Activated effector memory CD4-positive, alpha-beta T cell treated with anti-CD3 and anti-CD28 coated beads, Interleukin-2, amount 50 U/mL, for 16 hours (primary cell): ENCODE measurements at regions not wholly inside any gene's neighbourhood (a gene's known extent, or its start where the extent isn't known, plus 50 kb on each side); places are given as distances from the start of the nearest gene placed in this dataset.
"Not testable (repeated sequence)": the region's sequence is repeated elsewhere in the genome, so short reads cannot be mapped to it uniquely, and the experiment has no call there.

Experiments
- DNase-seq: peaks from one replicate; pipeline ENCODE4 v3.0.0-alpha.2; 2020

- no peak for DNase-seq
These were observed 380.1 kb upstream of the GBE1 start for GRCh38 chr3:82141592-82141991.

- DNase-seq: no peak
These were observed 376.4 kb upstream of the GBE1 start for GRCh38 chr3:82137861-82138260.

DNA sequence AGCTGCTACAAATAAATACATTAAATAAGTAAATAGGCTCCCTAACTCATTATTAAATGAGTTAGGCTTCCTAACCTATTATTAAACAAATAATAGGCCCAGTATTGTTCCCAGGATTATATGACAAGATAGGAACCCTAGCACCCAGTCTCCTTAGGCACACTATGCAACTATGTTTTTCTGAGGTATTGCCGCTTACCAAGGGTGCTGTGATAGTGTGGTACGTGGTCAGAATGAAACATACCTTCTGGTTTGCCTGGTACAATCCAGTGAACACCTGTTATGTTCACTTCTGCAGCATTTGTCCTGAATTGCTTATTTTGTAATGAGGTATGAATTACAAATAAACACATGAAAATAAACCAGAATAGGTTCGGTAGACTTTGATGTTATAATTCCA is 375.6 kb upstream of the GBE1 start:
- no peak for DNase-seq

DNA sequence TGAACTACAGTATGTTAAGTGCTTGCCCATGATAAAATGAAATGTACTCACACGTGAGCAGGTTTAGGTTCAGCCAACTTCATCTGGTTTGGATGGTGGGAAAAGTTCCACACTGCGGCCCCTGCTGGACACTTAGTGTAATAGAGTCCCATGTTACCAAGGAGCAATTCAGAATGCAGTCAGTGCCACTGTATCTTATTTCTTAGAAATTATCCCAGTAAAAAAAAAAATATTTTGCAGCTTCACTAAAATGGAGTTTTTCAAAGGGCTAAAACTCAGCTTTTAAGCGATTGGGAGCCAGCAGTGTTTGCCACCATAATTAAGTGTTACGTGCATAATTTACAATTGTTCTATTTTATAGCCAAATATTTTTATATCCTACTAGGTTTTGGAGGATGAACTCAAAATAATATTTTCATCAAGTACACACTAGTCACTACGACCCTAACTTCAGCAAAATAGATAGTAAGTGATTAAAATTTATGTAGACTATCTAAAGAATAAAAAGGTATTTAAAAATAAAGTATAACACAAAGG is 371.7 kb upstream of the GBE1 start:
- peak; percentile 74 for DNase-seq

DNA sequence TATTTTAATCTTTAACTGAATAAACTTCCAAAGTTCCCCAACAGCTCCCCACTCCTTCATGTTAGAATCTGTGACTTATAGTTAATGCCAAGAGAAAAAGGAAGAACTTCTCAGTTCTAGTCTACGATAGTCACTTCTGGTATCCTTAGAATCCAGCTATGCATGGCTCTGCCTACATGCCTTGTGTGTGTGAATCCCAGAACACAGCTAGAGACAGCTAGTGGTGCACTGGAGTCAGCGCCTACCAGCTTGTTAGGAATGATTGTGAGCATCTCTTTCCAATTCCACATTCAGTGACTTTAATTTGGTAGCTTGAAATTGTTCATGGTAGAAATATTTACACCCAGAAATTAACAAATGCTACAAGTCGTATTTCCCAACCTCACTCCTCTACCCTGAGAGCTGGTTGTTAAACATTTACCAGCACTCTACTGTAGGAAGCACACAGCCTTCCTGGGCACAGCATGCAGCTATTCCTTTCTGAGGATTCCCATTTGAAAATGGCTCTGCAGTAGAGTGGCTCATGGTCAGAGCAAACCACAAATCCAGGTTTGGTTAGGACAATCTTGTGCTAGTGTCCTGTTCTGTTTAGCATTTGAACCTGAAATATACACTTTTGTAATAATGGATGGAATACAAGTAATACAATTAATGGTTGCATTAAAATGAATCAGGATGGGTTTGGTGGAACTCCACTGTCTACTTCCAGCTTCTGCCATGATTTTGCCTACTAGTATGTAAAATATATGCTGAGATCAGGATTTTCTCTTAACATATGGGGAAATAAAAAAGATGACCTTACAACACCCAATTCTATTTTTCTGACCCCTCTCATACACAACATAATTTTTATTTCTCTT is 371.0 kb upstream of the GBE1 start:
- DNase-seq: no peak

- DNase-seq: no peak
These were observed 368.6 kb upstream of the GBE1 start for GRCh38 chr3:82130046-82130445.

DNA sequence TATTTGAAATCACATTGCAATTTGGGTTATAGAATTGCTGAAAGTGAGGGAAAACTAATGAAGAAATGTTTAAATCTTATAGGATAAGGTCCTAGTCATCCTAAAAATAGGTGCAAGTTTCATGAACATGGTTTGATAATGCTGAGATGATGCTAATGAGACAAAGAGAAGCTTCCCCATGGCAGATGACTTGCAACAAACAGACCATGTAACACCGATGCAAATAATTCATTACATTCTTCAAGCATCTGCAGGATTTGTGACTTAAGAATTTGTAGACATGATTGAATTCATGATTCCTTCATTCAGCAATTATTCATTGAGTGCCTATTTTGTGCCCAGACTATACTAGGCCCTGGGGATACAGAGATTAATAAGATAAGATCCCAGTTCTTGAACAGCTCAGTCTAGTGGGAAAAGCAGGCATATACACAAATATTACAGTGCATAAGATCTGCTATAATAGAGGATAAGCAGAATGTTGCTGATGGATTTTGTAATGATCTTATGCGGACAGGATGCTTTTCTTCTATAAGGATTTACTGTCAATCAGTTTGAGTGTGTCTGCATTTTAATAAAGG is 367.9 kb upstream of the GBE1 start:
- DNase-seq: no peak

- DNase-seq: no peak
These were observed 366.8 kb upstream of the GBE1 start for GRCh38 chr3:82128271-82128670.

- DNase-seq: no peak
These were observed 361.3 kb upstream of the GBE1 start for GRCh38 chr3:82122554-82123345.

GRCh38 chr3:82114589-82114988 is 353.1 kb upstream of the GBE1 start:
- no peak for DNase-seq

- DNase-seq: not testable (repeated sequence)
These were observed 349.3 kb upstream of the GBE1 start for GRCh38 chr3:82110721-82111120.

GRCh38 chr3:82103241-82103640 is 341.8 kb upstream of the GBE1 start:
- no peak for DNase-seq

GRCh38 chr3:82100378-82100777 is 338.9 kb upstream of the GBE1 start:
- no peak for DNase-seq

DNA sequence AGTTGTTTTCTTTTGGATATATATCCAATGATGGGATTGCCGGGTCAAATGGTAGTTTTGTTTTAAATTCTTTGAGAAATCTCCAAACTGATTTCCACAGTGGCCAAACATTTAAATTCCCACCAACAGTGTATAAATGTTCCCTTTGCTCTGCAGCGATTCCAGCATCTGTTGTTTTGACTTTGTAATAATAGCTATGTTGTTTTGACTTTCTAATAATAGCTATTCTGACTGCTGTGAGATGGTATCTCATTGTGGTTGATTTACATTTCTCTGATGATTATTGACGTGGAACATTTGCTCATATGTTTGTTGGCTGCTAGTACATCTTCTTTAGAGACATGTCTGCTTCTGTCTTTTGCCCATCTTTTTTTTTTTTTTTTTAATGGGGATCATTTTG is 332.2 kb upstream of the GBE1 start:
- no peak for DNase-seq

DNA sequence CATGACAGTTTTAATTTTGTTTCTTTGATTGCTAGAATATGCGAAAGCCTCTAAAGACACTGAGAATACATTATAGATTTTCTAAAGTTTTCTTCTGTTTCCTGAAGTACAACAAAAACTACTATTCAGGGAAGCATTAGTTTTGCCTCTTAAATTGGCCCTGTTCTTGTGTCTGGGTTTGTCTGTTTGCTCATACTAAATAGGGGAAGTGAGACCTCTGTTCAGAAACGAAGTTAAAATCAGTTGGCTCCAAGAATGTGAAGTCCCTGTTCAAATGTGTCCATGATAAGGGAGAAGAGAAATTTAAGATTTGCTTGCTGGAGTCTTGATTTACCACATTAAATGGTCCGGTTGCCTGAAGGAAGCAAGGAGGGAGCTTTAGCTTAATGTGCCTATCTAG is 327.3 kb upstream of the GBE1 start:
- no peak for DNase-seq

DNA sequence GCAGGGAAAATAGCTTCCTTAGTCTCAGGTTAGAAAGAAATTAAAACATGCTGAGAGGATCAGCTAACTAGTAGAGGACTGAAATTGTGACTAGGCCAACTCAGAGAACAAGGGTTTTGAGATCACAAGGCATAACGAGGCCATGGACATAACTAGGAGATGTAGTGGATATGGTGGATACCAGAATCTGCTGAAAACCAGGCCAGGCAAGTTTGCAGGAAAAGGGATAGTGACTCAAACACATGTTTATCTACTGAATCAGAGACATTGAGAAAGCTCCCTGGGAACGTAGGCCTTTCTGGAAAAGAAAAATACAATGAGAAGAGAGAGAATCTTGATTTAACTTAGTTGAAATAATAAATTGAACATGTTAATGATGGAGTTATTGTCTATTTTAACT is 326.5 kb upstream of the GBE1 start:
- DNase-seq: no peak

DNA sequence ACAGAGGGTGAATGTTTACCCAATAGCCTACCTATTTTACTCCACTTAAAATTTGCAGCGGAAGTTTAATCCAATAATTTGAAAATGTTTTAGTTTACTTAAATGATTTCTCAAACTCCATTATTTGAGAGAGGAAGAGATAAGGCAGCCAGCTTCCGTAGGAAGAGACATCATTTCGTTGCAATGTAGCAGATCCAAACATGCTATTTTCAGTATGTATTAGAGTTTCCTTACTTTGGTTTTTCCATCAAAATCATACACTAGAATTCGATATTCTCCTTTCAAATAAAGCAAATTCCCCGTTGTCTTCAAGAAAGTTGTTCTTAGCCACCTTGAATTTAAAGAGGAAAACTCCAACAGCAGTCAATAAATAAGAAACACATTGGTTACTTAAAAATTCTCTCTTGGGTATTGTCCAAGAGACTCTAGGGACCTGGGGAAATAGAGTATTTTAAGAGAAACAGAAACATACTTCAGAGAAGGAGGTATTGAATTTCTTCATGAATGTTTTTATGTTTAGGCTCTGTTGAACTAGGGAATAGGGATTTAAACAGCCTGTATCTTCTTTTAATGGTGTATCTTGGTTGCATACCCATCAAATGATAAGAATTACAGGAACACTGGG is 324.5 kb upstream of the GBE1 start:
- DNase-seq: no peak

GRCh38 chr3:82085356-82085755 is 323.9 kb upstream of the GBE1 start:
- DNase-seq: no peak

- no peak for DNase-seq
These were observed 323.4 kb upstream of the GBE1 start for GRCh38 chr3:82084824-82085223.

GRCh38 chr3:82082796-82083195 is 321.4 kb upstream of the GBE1 start:
- DNase-seq: no peak

DNA sequence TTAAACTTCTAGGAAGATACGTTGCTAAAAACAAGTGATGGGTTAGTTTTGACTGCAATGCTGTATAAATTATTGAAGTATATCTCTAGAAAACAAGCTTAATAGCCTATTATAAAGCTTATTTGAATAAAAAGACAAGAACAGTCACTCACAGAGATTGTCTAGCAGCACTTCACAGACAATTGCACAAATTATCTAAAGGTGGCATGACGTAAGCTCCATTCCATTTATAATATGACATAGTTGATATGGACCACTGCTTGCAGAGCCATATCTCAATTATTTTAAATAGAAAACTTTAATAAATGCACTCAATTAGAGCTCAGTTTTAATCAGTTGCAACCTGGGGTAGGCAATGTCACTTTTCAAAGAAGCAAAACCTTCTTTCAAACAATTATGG is 319.9 kb upstream of the GBE1 start:
- DNase-seq: no peak

GRCh38 chr3:82080792-82081191 is 319.3 kb upstream of the GBE1 start:
- no peak for DNase-seq

GRCh38 chr3:82080261-82080660 is 318.8 kb upstream of the GBE1 start:
- DNase-seq: no peak
